ENCODE measurements at regions not wholly inside any gene's neighbourhood (a gene's known extent, or its start where the extent isn't known, plus 50 kb on each side); places are given as distances from the start of the nearest gene placed in this dataset.

GRCh38 chr5:174596429-174596828 lies 128.0 kb upstream of the MSX2 start:
- H3K27ac ChIP-seq = no peak overlapping the region
- TF ChIP-seq CTCF (IDR thresholded peaks at IDR 0.05 in 8 of 11, conservative IDR thresholded peaks at IDR 0.05 in 3 of 11) (no peak), POLR2A (IDR thresholded peaks at IDR 0.05) (no peak), POLR2AphosphoS5 (IDR thresholded peaks at IDR 0.05) (no peak)
- H3K4me1 ChIP-seq = no peaks in the 10 kb centered on the region
- H3K9me3 ChIP-seq = no peaks in the 10 kb centered on the region
- peaks cover 0 to 30% (median 0%) of the 10 kb centered on the region in 7 donors for H3K27me3 ChIP-seq (replicated peaks in 1 of 7)
- intact Hi-C loops (cut with DNase I; ENCODE audit: low total_unique reads) = no loop called here
- no peaks in the 10 kb centered on the region for H3K36me3 ChIP-seq
- no peak for DNase-seq
- whole genome bisulfite sequencing, 5 donors = 57 to 79% (median 74%) methylated on average over 1 of the region's 1 CpG
- H3K4me3 ChIP-seq = no peak overlapping the region

- WGBS, 5 donors = 18 to 29% (median 25%) methylated on average over 6 of the region's 6 CpGs
- DNase-seq = no peak
- no peaks in the 10 kb centered on the region for H3K4me1 ChIP-seq
Measured at GRCh38 chr5:174599992-174600391, 124.4 kb upstream of the MSX2 start.

DNA sequence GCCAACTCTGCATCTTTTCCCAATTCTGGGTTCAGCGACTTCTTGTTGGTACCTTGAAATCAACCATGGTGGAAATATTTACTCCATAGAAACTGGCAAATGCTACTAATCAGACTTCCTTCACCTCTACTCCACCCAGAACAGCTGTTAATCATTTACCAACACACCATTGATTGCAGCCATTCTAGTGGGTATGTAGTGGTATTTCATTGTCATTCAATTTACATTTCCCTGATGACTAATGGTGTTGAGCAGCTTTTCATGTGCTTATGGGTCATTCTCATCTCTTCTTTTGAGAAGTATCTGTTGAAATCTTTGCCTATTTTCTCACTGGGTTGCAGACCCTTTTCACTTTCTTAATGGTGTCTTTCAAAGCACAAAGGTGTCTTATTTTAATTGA lies 122.4 kb upstream of the MSX2 start:
- TF ChIP-seq CTCF (IDR thresholded peaks at IDR 0.05 in 8 of 11, conservative IDR thresholded peaks at IDR 0.05 in 3 of 11) = no peak
- no peak for TF ChIP-seq POLR2A (IDR thresholded peaks at IDR 0.05)
- TF ChIP-seq POLR2AphosphoS5 (IDR thresholded peaks at IDR 0.05) = no peak
- H3K36me3 ChIP-seq = no peaks in the 10 kb centered on the region
- H3K4me1 ChIP-seq = no peaks in the 10 kb centered on the region
- DNase-seq = no peak
- 91 to 100% (median 94%) methylated on average over 1 of the region's 1 CpG for WGBS, 5 donors
- H3K27me3 ChIP-seq (replicated peaks in 1 of 7) = peaks cover 0 to 39% (median 0%) of the 10 kb centered on the region in 7 donors
- H3K27ac ChIP-seq = no peak overlapping the region
- H3K9me3 ChIP-seq = peaks cover 0 to 14% (median 8%) of the 10 kb centered on the region in 8 donors
- H3K4me3 ChIP-seq = no peak overlapping the region
- intact Hi-C loops (cut with DNase I; ENCODE audit: low total_unique reads) = no loop called here

More at GRCh38 chr5:174599992-174600391, 124.4 kb upstream of the MSX2 start:
- intact Hi-C loops (cut with DNase I; ENCODE audit: low total_unique reads) = no loop called here
- no peak for TF ChIP-seq POLR2A (IDR thresholded peaks at IDR 0.05)
- TF ChIP-seq CTCF (IDR thresholded peaks at IDR 0.05 in 8 of 11, conservative IDR thresholded peaks at IDR 0.05 in 3 of 11) = no peak
- Histone ChIP-seq H3K27me3 (replicated peaks in 1 of 7) (peaks cover 0 to 30% (median 0%) of the 10 kb centered on the region in 7 donors), H3K36me3 (no peaks in the 10 kb centered on the region), H3K9me3 (peaks cover 0 to 14% (median 8%) of the 10 kb centered on the region in 8 donors), H3K4me3 (no peak overlapping the region), H3K27ac (no peak overlapping the region)

DNA sequence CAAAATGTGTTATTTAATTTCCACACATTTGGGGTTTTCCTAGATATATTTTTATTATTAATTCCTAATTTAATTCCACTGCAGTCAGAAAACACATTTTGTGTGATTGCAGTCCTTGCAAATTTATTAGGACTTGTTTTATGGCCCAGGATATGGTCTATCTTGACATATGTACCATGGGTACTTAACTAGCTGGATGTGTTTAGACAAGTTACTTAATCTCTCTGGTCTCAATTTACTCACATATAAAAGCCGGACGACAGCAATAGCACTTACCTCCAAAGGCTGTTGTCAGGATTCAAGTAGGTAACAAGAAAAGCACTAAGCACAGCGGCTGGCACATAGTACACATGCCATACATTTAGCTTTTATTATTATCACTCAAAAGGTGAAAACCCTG lies 118.2 kb upstream of the MSX2 start:
- no peak for DNase-seq
- no peak overlapping the region for H3K27ac ChIP-seq
- TF ChIP-seq CTCF (IDR thresholded peaks at IDR 0.05 in 8 of 11, conservative IDR thresholded peaks at IDR 0.05 in 3 of 11) (no peak), POLR2A (IDR thresholded peaks at IDR 0.05) (no peak), POLR2AphosphoS5 (IDR thresholded peaks at IDR 0.05) (no peak)
- no peak overlapping the region for H3K4me3 ChIP-seq
- H3K9me3 ChIP-seq = peaks cover 0 to 14% (median 8%) of the 10 kb centered on the region in 8 donors
- H3K4me1 ChIP-seq = peaks cover 0 to 12% (median 3%) of the 10 kb centered on the region in 6 donors
- H3K36me3 ChIP-seq = no peaks in the 10 kb centered on the region
- intact Hi-C loops (cut with DNase I; ENCODE audit: low total_unique reads) = no loop called here
- WGBS, 5 donors = 85 to 95% (median 92%) methylated on average over 3 of the region's 3 CpGs
- peaks cover 0 to 27% (median 0%) of the 10 kb centered on the region in 7 donors for H3K27me3 ChIP-seq (replicated peaks in 1 of 7)
